GM21723 (cell line): ENCODE measurements at regions not wholly inside any gene's neighbourhood (a gene's known extent, or its start where the extent isn't known, plus 50 kb on each side); places are given as distances from the start of the nearest gene placed in this dataset.
"Not testable (repeated sequence)": the region's sequence is repeated elsewhere in the genome, so short reads cannot be mapped to it uniquely, and the experiment has no call there.

Source experiments
- ATAC-seq: cut with Tn5 transposase; IDR thresholded peaks from one replicate; pipeline ENCODE4 v1.9.1; 2021; ENCODE audit warnings: mild to moderate bottlenecking, moderate library complexity; ENCODE audit not compliant: unreplicated experiment

DNA sequence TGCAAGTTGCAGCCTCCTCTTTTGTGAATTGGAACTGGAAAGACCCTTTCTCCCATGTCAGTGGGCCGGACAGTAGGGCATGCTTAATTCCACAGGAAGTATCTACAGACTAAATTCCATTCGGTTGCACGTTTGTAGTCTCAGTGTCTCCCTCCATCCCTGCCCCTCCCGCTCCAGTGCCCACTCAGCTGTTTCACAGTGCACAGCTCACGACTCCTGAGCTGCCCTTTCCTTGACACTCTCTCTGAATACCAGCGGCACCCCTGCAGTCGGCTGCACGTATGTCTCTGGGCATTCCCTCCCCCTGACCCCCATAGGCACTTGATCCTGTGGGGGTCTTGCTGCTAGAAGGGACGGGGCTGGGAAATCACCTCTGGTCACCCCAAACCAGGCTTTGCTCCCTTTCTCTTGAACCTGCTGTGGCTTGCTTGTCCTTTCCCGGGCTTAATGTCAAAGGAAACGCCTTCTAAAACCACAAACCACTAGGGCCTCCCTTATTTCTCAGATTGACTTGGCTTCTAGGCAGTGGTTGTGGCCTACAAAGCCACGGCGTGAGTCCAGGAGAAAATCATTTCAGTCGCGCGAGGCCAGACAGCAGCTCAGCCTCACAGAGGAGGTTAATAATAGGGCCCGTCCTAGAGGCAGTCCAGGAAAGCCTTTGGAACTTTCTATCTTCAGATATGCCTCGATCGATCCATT lies 365.3 kb upstream of the PROX1 start:
- peak; percentile 79 for ATAC-seq

DNA sequence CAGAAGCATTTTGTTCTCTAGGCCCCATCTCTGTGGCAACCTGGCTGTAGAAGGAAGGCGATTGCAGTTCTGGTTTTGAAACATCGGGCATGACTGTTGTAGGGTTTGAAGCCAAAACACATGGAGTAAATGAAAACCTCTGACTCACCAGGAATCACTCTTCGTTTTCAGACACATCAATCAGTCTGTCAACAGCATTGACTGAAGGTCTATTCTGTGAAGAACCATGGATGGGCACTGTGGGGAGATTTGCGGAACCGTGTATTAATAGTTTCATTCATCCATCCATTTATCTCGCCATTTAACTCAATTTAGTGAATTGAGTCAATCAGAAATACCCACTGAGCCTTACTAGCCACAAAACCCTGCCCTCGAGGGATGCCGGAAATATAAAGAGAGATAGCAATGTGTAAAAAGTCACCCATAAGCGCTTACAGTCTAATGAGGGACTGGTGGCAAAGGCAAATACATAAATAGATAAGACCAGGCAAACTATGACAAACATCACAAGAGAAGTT lies 364.6 kb upstream of the PROX1 start:
- peak; percentile 50 for ATAC-seq

DNA sequence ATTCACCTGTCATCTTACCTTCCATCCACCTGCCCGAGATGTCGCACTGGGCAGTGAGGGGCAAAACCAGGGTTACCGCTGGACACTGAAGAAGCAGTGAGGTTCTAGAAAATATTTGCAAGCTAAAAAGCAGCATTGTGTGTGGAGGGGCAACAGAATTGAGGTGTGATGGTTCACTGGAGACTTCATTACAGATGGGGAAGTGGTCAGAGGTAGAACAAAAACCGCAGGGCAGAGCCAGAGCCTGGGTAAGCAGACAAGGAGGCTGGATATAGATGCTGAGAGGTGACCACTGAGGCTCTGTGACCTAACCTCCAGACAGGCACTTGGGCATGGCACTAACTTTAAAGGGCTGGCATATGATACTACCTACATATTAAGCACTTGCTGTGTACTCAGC lies 363.9 kb upstream of the PROX1 start:
- no peak for ATAC-seq

DNA sequence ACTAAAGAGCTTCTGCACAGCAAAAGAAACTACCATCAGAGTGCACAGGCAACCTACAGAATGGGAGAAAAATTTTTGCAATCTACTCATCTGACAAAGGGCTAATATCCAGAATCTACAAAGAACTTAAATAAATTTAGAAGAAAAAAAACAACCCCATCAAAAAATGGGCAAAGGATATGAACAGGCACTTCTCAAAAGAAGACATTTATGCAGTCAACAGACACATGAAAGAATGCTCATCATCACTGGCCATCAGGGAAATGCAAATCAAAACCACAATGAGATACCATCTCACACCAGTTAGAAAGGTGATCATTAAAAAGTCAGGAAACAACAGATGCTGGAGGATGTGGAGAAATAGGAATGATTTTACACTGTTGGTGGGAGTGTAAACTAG lies 351.0 kb upstream of the PROX1 start:
- ATAC-seq, result not testable (repeated sequence)

DNA sequence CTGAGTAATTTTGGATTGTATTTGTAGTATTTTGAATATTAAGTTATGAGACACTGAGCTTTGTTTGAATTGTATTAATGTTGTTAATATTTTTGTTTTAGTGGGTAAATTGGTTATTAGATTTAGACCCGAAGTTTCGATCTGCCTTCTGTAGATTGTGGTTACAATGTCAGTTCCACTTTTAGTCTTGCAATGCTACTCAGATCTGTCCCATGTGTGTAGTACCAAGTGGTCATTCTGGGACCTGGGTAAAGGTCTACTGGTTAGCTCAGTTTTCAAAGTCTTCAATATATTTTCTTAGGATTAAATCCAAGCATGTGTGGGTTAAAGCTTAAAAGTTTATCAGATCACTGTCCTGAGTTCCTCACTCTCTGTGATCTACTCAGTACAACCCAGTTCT lies 346.5 kb upstream of the PROX1 start:
- ATAC-seq, result no peak

DNA sequence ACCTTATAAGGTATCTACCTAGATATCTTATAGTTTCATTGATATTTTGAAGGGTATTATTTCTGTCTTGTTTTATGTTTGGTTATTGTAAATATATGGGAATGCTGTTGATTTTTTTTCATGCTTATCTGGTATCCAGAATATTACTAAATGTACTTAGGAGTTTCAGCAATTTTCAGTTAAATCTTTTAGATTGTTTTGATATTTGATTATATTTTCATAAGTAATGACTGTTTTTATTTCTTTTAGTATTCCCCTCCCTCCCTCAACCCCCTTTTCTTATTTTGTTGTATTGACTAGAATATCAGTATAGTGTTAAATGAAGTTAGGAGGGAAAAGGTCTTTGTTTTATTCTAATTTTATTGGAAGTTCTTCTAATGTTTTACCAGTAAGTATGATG lies 344.4 kb upstream of the PROX1 start:
- ATAC-seq, result no peak

DNA sequence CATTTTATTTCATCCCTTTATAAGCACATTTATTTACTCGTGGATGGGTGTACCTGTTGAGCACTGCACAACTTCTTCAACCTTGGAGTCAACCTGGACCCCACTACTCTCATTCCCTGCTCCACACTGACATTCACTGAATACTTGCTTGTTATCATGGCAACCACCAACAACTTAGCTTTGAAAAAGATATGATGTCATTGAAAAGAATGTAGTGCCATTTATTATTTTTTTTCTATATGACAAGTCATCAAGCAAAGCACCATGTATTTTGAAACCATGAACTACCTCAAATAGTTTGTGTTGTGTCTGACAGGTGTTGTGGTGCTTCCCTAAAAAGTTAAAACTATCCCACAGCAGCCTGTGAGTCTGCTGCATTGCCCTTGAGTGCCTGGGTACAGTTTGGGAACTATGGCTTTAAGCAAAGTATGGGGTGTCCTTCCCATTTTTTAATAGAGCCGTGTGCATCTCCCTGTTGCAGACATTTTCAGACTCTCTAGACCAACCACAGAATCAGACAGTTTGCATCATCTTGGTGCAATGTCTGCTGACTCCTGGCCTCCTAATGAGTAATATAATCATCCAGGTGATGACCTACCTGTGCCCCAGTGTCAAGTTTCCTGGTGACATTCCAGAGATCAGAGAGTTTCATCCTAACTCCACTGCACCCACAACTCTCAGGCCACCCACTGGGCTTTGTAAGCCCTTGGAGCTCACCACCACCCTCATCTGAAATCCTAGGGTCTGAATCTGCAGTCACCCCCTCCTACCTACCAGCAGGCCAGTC lies 339.7 kb upstream of the PROX1 start:
- ATAC-seq, result no peak

DNA sequence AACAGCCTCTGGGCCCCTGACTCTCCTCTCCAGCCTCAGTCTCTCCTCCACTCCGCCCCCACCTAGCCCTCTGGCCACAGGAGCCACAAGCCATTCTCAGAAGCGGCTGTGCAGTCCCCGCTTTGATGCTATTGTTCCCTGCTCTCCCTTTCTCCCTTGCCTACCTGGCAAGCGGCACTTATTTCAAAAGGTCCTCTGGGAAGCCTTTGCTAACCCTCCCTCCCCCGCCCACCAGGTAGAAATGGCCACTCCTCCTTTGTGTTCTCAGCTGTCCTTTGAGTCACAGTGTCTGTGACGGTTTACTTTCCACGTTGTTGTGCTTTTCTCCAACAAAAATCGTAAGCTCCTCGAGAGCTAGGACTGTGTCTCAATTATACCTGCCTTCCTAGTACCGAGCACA lies 338.4 kb upstream of the PROX1 start:
- ATAC-seq, result no peak

DNA sequence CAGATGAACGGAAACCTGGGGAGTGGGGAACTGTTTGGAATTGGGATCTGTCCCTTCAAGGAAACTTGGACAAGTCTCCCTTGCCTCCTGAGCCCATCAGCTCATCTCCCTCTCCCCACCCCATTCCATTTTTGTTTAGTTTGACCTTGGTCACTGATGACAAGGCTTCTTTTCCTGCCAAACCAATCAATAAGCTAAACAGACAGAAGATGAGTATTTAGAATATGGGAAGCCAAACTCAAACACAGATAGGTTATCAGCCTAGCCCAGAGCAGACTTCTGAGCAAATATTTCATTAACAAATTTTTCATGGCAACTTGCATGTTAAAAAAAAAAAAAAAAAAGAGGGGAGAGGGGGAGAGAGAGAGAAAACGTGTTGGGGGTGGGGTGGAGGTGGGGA lies 337.2 kb upstream of the PROX1 start:
- no peak for ATAC-seq

DNA sequence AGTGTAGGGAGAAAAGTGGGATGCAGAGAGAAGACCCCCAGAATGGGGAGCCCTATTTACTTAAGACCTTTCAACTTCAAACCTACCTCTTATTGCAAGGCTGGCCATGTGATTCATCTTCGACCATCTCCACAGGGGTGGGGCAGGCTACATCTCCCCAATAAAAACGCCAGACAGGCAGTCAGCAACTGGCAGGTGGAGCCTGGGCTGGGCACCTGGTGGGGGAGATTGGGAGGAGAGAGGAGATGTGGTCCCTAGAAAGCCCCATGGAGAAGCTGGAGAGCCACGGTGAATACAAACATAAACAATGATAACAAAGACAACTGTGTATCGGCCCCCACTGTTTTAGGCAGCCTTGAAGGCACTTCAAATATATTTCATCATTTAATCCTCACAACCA lies 336.7 kb upstream of the PROX1 start:
- ATAC-seq, result no peak

DNA sequence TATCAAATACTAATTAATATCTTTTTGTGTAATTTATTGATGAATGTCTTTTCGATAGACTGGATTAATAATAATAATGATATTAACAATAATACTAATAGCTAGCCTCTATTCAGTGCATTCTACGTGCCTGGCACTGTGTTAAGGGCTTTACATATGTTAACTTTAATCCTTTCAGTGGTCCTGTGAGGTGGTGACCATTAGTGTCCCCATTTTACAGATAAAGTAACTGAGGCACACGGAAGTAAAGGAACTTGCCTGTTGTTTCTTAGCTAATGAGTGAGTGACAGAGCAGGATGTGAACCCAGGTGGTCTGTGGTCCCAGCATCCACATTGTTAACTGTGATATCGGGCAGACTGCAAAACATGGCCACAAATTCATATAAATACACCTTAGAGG lies 335.7 kb upstream of the PROX1 start:
- ATAC-seq, result no peak

DNA sequence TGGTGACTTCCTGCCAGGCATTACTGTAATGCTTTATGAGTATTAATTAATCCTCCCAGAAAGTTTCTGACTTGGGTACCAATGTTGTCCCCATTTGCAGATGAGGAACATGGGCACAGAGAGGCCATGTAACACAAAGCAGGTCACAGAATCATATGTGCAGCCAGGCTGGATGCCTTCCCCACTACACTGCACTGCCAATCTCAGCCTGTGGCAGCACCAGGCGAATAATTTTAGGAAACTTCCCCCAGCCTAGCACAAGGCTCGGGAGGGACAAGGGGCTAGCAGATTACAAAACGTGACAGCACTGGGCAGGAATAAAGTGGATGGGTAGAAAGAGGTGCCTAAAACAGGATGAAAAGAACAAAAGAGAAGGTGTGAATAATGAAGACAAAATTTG lies 331.7 kb upstream of the PROX1 start:
- no peak for ATAC-seq

DNA sequence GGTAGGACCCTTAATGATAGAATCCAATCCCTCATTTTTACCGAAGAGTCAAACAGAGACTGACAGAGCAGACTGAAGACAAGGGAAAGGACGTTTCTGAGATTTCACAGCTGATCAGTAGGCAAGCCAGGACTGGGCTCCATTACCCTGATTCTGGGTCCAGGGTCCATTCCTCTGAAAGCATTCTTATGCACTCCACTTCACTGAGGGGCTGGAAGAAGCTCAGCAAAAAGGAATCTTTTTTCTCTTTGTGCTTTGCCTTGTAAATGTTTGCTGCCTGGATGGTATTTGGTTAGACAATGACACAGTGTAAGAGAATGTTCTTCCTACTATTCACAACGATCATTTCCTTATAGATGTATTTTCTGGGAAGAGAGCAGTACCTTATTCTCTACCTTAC lies 331.3 kb upstream of the PROX1 start:
- ATAC-seq, result no peak

DNA sequence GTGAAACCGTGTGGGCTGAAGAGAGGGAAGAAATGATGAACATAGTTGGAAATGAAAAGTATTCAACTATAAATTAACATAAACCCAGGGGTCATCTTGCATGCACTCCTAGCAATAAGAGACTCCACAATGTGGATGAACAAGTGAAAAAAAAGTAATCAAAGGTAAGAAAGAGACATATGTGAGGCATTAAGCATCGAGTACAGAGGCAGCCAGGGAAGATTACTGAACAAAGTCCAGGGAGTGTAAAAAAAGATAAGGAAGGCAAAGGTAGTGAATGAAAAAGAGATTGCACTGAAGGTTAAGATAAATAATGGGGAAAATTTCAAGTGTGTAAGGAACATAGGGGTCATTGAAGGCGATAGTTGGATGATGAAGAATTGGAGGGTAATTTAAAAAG lies 330.8 kb upstream of the PROX1 start:
- ATAC-seq, result no peak

DNA sequence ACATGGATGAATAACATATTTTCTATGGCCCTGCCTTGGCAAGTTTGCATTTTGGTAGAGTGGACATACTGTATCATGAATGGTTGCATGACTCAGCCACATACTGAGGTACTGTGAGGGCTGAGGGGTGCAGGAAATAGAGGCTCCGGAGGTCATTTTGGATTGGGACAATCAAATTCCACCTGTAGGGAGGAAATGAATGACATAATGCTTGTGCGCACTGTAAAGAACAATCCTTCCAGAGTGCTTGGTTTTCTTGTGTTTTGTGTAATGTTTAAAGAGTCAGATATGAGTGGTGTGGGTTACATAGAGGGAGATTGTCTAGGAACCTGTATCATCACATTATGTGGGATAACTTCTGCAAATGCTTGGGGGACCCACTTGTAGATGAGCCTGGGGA lies 329.9 kb upstream of the PROX1 start:
- no peak for ATAC-seq

DNA sequence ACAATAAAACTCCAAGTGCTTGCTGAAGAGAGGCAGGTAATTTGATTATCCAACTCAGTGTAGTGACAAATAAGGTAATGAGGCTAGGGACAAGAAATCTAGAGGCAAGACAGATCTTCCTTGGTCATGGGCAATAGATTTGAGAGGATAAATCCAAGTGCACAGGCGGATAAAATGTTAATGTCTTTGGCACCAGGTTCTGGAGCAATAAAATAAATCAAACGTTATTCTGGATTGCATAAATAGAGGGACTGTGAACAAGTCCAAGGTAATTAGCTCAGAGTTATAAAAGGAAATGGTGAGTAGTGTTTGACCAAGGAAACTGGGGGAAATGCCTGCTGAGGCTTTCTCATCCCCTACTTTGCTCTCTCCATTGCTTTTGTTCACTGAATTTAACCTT lies 329.3 kb upstream of the PROX1 start:
- no peak for ATAC-seq

DNA sequence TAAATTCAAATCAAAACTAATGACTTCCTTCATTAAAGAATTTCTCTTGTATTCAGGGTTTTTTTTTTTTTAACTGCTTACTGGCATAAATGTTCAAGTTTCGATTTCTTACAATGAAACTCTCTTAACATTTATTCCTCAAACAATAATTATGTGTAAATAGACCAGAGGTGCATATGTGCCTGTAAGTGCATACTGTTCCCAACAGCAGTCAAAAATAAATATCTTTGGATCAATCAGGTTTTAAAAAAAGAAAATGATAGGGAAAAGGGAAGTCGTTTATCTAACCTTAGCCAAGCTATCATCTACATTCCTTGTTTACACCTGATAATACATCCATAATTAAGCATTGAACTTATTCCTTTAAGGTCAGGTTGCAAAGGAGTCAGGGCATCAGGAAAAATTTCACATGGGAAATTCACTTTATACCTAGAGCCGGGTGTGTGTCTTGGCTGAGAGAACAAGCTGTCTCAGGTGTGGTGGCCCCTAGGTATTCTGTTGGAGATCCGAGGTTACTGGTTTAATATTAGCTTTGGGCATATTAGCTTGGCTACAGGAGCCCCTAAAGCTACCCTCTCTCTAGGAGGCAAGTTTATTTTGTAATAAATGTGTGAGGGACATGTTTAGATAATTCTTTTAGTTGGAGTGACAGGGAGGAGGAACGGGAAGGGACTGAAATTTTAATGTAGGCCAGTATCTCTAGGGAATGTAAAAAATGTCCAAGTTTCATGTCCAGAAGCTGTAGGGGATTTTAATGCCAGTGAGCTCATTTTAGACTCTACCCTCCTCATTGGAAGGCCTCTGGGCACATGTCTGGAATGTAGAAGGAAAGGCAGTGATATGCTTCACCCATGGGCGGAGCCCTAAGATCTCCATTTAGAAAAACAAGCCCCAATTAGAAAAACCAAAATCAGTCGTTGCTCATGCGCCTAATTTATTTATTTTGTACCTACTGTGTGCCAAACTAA lies 327.9 kb upstream of the PROX1 start:
- ATAC-seq, result no peak

DNA sequence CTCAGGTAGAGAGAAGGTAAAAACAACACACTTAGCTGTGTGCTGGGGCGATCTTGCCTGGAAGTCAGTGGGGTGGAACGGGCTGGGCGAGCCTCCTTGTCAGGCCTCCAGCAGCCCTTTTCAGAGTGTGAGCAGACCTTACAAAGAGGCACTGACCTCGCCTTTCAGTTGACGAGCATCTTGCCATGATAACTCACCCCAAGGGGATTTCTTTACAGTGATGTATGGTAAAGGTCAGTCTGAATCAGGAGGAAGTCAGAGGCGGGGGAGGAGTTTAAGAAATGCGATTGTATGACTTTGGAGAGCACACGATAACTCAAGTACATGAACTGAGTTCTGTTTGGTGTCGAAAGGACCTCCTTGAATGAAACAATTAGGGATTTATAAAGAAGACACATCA lies 326.5 kb upstream of the PROX1 start:
- no peak for ATAC-seq

DNA sequence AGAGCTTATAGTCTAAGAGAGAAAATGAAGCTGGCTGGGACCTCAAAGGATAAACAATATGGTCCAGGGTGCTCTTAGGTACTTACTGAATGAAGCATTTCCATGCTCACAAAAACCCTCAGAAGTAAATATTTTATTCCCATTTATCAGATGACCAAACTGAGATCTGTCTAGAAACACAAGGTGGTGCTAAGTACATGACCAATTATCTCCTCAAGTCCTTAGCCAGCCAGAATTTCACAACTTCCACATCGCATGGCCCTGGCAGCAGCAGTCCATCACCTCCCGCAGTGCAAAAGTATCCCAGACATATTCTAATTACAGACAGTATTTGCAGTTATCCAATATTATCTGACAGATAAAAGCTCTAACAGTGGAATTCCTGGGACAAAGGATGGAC lies 321.7 kb upstream of the PROX1 start:
- ATAC-seq, result no peak

DNA sequence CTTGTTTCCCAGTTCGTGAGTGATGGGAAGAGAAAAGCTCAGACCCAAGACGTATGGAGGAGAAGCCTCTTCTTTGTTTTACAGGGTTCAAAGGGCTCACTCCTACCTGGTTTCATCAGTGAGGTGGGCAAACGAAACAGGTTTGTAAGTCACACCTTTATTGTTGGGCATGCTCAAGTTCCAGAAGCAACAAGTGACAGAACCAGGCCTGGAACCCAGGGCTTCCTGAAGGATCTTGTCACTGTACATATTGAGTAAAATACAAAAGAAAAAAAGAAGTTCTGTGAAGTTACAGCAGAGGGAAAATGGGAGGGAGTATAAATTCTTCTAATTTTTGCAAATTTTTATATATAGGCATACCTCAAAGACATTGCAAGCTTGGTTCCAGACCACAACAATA lies 320.9 kb upstream of the PROX1 start:
- ATAC-seq, result no peak

DNA sequence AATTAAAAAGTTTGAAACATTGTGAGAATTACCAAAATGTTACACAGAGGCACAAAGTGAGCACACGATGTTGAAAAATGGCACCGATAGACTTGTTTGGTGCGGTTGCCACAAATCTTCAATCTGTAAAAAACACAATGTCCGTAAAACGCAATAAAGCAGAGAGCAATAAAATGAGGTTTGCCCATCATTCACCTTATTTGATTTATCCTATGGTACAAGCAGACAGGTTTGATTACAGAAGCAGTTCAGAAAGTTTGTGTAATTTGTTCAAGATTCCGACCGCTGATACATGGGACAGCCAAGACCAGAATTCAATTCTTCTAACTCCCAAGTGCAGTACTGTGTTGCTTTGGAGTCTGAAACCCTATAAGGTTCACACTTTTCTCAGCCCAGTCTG lies 318.3 kb upstream of the PROX1 start:
- ATAC-seq, result no peak
